SK-N-SH (cell line): ENCODE measurements at regions not wholly inside any gene's neighbourhood (a gene's known extent, or its start where the extent isn't known, plus 50 kb on each side); places are given as distances from the start of the nearest gene placed in this dataset.

ENCODE experiments used
- CTCF ChIA-PET: fragments of 300-600, 350-600 bp; formaldehyde crosslinking; extraction: SDS; loops from one replicate; lab custom pipeline; 2021; lab: Yijun Ruan, JAX
- POLR2A ChIA-PET: fragments of 350-600 bp; sonication (Branson Sonifier 250); formaldehyde crosslinking; extraction: SDS; loops from one replicate; lab custom pipeline; 2020; ENCODE audit warnings: antibody characterized with exemption, inconsistent platforms; lab: Yijun Ruan, JAX
- DNase-seq: peaks from one replicate; pipeline ENCODE4 v3.0.0; 2012
- H2AFZ ChIP-seq: fragments of 200-600 bp; sonication (generic); 2 replicates; pipeline ENCODE4 v1.8.1; 2016; ENCODE audit warnings: antibody characterized with exemption, mild to moderate bottlenecking, low read depth
- H3F3A ChIP-seq: fragments of 200-600 bp; sonication (generic); replicated peaks from 2 replicates; pipeline ENCODE3; 2016; ENCODE audit warnings: antibody characterized with exemption, mild to moderate bottlenecking; ENCODE audit not compliant: insufficient read depth
- H3K27ac ChIP-seq, 2 experiments: fragments of 200-500 bp in 1 of 2; fragments of 200-600 bp in 1 of 2; sonication (Bioruptor generic) in 1 of 2; sonication (generic), shearing (Covaris generic) in 1 of 2; 2 replicates each; pipeline versions ENCODE4 v1.5.1 to v1.6.1; 2014 to 2016; ENCODE audit warnings: low read depth in 2 of 2, inconsistent platforms in 1 of 2, low read length in 1 of 2, mild to moderate bottlenecking in 1 of 2, mixed read lengths in 1 of 2
- H3K27me3 ChIP-seq: fragments of 200-600 bp; sonication (generic), shearing (Covaris generic); 2 replicates; pipeline ENCODE4 v1.6.1; 2016; ENCODE audit warnings: mixed run types; ENCODE audit not compliant: insufficient read depth
- H3K36me3 ChIP-seq, 2 experiments: fragments of 200-500 bp in 1 of 2; fragments of 200-600 bp in 1 of 2; sonication (Bioruptor generic) in 1 of 2; sonication (generic) in 1 of 2; replicated peaks in 1 of 2; 2 replicates each; pipeline versions ENCODE3 to v1.5.1; 2014 to 2016; ENCODE audit warnings: low read length in 1 of 2, mild to moderate bottlenecking in 1 of 2; ENCODE audit not compliant: insufficient read depth in 2 of 2, control insufficient read depth in 1 of 2
- H3K4me1 ChIP-seq, 2 experiments: fragments of 200-500 bp in 1 of 2; fragments of 200-600 bp in 1 of 2; sonication (Bioruptor generic) in 1 of 2; sonication (generic), shearing (Covaris generic) in 1 of 2; 2 replicates each; pipeline versions ENCODE4 v1.5.1 to v1.6.1; 2014 to 2016; ENCODE audit warnings: low read depth in 1 of 2, low read length in 1 of 2, mixed run types in 1 of 2; ENCODE audit not compliant: insufficient read depth in 2 of 2, control insufficient read depth in 1 of 2
- H3K4me2 ChIP-seq: fragments of 200-600 bp; sonication (generic), shearing (Covaris generic); 2 replicates; pipeline ENCODE4 v1.6.1; 2017; ENCODE audit warnings: mixed run types
- H3K4me3 ChIP-seq, 2 experiments: fragments of 200-500 bp in 1 of 2; fragments of 200-600 bp in 1 of 2; sonication (Bioruptor generic) in 1 of 2; sonication (generic), shearing (Covaris generic) in 1 of 2; 2 replicates each; pipeline versions ENCODE4 v1.5.1 to v1.8.1; 2014 to 2016; ENCODE audit warnings: low read depth in 2 of 2, inconsistent platforms in 1 of 2, low read length in 1 of 2, mild to moderate bottlenecking in 1 of 2, mixed read lengths in 1 of 2, moderate library complexity in 1 of 2
- H3K79me2 ChIP-seq: fragments of 200-600 bp; sonication (generic); 2 replicates; pipeline ENCODE4 v1.8.1; 2017; ENCODE audit warnings: mild to moderate bottlenecking; ENCODE audit not compliant: insufficient read depth
- H3K9ac ChIP-seq: fragments of 200-600 bp; sonication (generic); 2 replicates; pipeline ENCODE4 v1.6.1; 2017; ENCODE audit warnings: mixed run types
- H3K9me2 ChIP-seq: fragments of 200-600 bp; sonication (generic); 2 replicates; pipeline ENCODE4 v1.6.1; 2017; ENCODE audit warnings: mixed run types
- H3K9me3 ChIP-seq: fragments of 200-600 bp; sonication (generic); 2 replicates; pipeline ENCODE4 v1.6.1; 2017; ENCODE audit warnings: mixed run types, mild to moderate bottlenecking, moderate library complexity
- H4K20me1 ChIP-seq: fragments of 200-600 bp; sonication (generic); 2 replicates; pipeline ENCODE4 v1.6.1; 2017; ENCODE audit warnings: mild to moderate bottlenecking, mixed run types; ENCODE audit not compliant: insufficient read depth
- CHD2 ChIP-seq: fragments of 150-350 bp; IDR thresholded peaks from 2 replicates; pipeline ENCODE4 v1.6.1; 2018; ENCODE audit warnings: low read length; ENCODE audit not compliant: partially characterized antibody
- CTCF ChIP-seq: fragments of 200-600 bp; sonication (generic); IDR thresholded peaks from 2 replicates; pipeline ENCODE4 v1.6.1; 2017; ENCODE audit warnings: antibody characterized with exemption, mild to moderate bottlenecking, moderate library complexity
- ELF1 ChIP-seq: IDR thresholded peaks from 2 replicates; pipeline ENCODE4 v1.4.0; 2012
- FOSL2 ChIP-seq: IDR thresholded peaks from 2 replicates; pipeline ENCODE4 v1.4.0; 2012; ENCODE audit warnings: low read depth, mild to moderate bottlenecking, moderate library complexity, borderline replicate concordance
- FOXJ3 ChIP-seq: sonication (generic); formaldehyde crosslinking; IDR thresholded peaks from 2 replicates; pipeline ENCODE4 v1.5.1; 2020; ENCODE audit warnings: mild to moderate bottlenecking, missing genetic modification reagents
- IRF3 ChIP-seq: fragments of 150-350 bp; IDR thresholded peaks from 2 replicates; pipeline ENCODE4 v1.6.1; 2016; ENCODE audit warnings: mild to moderate bottlenecking, low read depth, low read length
- JUND ChIP-seq: IDR thresholded peaks from 2 replicates; pipeline ENCODE4 v1.4.0; 2012
- MXI1 ChIP-seq: IDR thresholded peaks from 2 replicates; pipeline ENCODE4 v1.6.1; 2012; ENCODE audit warnings: mild to moderate bottlenecking, low read depth, low read length, improper control_type of control experiment
- POLR2AphosphoS5 ChIP-seq: IDR thresholded peaks from 2 replicates; pipeline ENCODE4 v1.6.1; 2012; ENCODE audit warnings: low read depth, low read length
- RFX5 ChIP-seq: IDR thresholded peaks from 2 replicates; pipeline ENCODE4 v1.6.1; 2012; ENCODE audit warnings: mild to moderate bottlenecking, improper control_type of control experiment, low read length
- TCF12 ChIP-seq: IDR thresholded peaks from 2 replicates; pipeline ENCODE4 v1.4.0; 2012
- ZBTB33 ChIP-seq: IDR thresholded peaks from 2 replicates; pipeline ENCODE4 v1.4.0; 2012; ENCODE audit warnings: low read depth, borderline replicate concordance
- WGBS: methylation state at CpG from one replicate; pipeline ENCODE4 v1.1.6; 2017; ENCODE audit warnings: low lambda C conversion rate; 5-methylcytosine and 5-hydroxymethylcytosine counted together
- TF ChIP-seq, protein P1 (sequence below): IDR thresholded peaks from 2 replicates; pipeline ENCODE4; 2012

GRCh38 chr7:80037689-80038088 lies 96.9 kb upstream of the GNAI1 start (continued):
- TF ChIP-seq CHD2 = no peak
- no peak for TF ChIP-seq IRF3
- no peak for TF ChIP-seq MXI1
- TF ChIP-seq FOXJ3 (CRISPR knock-in tag) = no peak
- TF ChIP-seq TCF12 = no peak
- TF ChIP-seq, protein P1, sequence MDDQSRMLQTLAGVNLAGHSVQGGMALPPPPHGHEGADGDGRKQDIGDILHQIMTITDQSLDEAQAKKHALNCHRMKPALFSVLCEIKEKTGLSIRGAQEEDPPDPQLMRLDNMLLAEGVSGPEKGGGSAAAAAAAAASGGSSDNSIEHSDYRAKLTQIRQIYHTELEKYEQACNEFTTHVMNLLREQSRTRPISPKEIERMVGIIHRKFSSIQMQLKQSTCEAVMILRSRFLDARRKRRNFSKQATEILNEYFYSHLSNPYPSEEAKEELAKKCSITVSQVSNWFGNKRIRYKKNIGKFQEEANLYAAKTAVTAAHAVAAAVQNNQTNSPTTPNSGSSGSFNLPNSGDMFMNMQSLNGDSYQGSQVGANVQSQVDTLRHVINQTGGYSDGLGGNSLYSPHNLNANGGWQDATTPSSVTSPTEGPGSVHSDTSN = no peak

DNA sequence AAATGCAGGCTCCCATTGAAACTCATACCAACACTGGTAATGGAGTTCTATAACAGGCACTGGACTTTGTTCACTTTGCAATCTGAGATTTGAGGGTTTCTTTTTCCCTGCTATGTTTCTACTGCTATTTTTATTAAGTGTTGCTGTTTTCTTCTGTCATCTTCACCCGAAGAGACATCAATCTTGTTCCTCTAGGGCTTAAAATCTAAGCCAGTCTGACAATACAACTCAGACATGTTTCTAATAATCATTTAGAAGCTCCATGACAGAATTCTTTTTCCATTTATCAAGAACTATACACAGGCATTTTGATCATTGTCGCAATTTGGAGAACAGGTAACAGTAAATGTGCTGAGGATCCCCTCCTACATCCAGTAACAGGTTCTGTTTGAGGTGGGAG lies 98.5 kb upstream of the GNAI1 start:
- DNase-seq = no peak
- Histone ChIP-seq H3K27ac (no peak overlapping the region), H3K4me1 (no peaks in the 10 kb centered on the region; a peak in 1 of 4 replicates), H3K9ac (no peak overlapping the region), H3F3A (no peaks in the 10 kb centered on the region), H3K27me3 (no peaks in the 10 kb centered on the region), H3K4me3 (no peak overlapping the region), H2AFZ (peak overlapping the region; percentile 24), H3K4me2 (no peak overlapping the region), H3K79me2 (no peaks in the 10 kb centered on the region), H4K20me1 (no peaks in the 10 kb centered on the region), H3K9me3 (no peaks in the 10 kb centered on the region), H3K9me2 (no peaks in the 10 kb centered on the region), H3K36me3 (no peaks in the 10 kb centered on the region)
- CTCF ChIA-PET = interaction anchor here (1.6 kb wide), 1 partner anchor 12 kb away, joined by 14 read pairs; no protein-coding TSS in a partner anchor
- POLR2A ChIA-PET = no interaction called here
- TF ChIP-seq JUND = no peak
- TF ChIP-seq RFX5 = no peak
- no peak for TF ChIP-seq ELF1
- TF ChIP-seq ZBTB33 = no peak
- no peak for TF ChIP-seq CTCF
- no peak for TF ChIP-seq TCF12
- no peak for TF ChIP-seq FOSL2
- no peak for TF ChIP-seq POLR2AphosphoS5
- WGBS = 61% methylated on average over 2 of the region's 2 CpGs
